ENCODE measurements at regions not wholly inside any gene's neighbourhood (a gene's known extent, or its start where the extent isn't known, plus 50 kb on each side); places are given as distances from the start of the nearest gene placed in this dataset.

DNA sequence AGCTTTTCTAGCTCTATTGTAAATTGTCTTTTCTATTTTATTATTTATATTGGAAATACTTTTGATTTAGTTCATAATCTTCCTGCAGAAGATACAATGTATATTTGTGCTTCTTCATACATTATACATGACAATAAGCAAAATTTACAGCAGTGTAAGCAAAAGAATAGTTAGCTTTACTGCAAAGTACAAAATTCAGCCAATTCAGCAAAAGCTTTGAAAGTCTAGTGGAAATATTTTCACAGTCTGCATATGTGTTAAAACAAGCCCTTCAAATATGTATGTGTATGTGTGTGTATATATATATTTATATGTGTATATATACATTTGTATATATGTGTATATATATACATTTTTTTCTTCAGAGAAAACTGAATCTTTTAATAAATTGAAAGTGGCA is 879.1 kb downstream of the SLITRK1 start:
- Mint-ChIP-seq H3K4me1 (no peaks in the 10 kb centered on the region), H3K27me3 (no peaks in the 10 kb centered on the region), H3K27ac (no peak overlapping the region), H3K4me3 (no peak overlapping the region), H3K9me3 (ENCODE audit: insufficient read depth) (peaks cover 2% of the 10 kb centered on the region)
- Histone ChIP-seq H3K9me3 (ENCODE audit: control extremely low read depth in 1 of 3, control insufficient read depth in 2 of 3, insufficient read depth in 1 of 3, low read length in 2 of 3) (peaks cover 0 to 1% (median 0%) of the 10 kb centered on the region in 3 donors), H3K4me3 (ENCODE audit: control extremely low read depth in 1 of 5, extremely low read depth in 1 of 5, insufficient read depth in 1 of 5, low read depth in 2 of 5, low read length in 4 of 5) (no peak overlapping the region), H3K9ac (ENCODE audit: low read length) (no peak overlapping the region), H2AFZ (ENCODE audit: insufficient read depth, low read depth, low read length, poor library complexity, severe bottlenecking) (no peak overlapping the region), H3K36me3 (replicated peaks in 1 of 2; ENCODE audit: control extremely low read depth in 1 of 2, control insufficient read depth in 1 of 2, extremely low read depth in 1 of 2, insufficient read depth in 2 of 2, low read length in 1 of 2) (no peaks in the 10 kb centered on the region), H3K4me2 (replicated peaks; ENCODE audit: low read depth, low read length, poor library complexity, severe bottlenecking) (no peak overlapping the region), H3K79me2 (ENCODE audit: control insufficient read depth, insufficient read depth, low read length) (no peaks in the 10 kb centered on the region), H3K27ac (ENCODE audit: low read length in 2 of 2) (no peak overlapping the region), H3K27me3 (replicated peaks in 1 of 4; ENCODE audit: control extremely low read depth in 1 of 4, control insufficient read depth in 3 of 4, insufficient read depth in 4 of 4, low read length in 3 of 4) (no peaks in the 10 kb centered on the region), H4K20me1 (ENCODE audit: control insufficient read depth, insufficient read depth, low read length, poor library complexity, severe bottlenecking) (no peaks in the 10 kb centered on the region), H3K4me1 (ENCODE audit: control insufficient read depth in 2 of 2, insufficient read depth in 2 of 2, low read length in 2 of 2) (no peaks in the 10 kb centered on the region)
- TF ChIP-seq EZH2 (IDR thresholded peaks at IDR 0.05; ENCODE audit: borderline replicate concordance, insufficient read depth, low read depth, low read length, poor library complexity, severe bottlenecking), result no peak
- TF ChIP-seq, protein P1, sequence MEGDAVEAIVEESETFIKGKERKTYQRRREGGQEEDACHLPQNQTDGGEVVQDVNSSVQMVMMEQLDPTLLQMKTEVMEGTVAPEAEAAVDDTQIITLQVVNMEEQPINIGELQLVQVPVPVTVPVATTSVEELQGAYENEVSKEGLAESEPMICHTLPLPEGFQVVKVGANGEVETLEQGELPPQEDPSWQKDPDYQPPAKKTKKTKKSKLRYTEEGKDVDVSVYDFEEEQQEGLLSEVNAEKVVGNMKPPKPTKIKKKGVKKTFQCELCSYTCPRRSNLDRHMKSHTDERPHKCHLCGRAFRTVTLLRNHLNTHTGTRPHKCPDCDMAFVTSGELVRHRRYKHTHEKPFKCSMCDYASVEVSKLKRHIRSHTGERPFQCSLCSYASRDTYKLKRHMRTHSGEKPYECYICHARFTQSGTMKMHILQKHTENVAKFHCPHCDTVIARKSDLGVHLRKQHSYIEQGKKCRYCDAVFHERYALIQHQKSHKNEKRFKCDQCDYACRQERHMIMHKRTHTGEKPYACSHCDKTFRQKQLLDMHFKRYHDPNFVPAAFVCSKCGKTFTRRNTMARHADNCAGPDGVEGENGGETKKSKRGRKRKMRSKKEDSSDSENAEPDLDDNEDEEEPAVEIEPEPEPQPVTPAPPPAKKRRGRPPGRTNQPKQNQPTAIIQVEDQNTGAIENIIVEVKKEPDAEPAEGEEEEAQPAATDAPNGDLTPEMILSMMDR (IDR thresholded peaks at IDR 0.05), result no peak
- ATAC-seq (ENCODE audit: low read depth) (no peak), DNase-seq (no peak)
- POLR2A ChIA-PET, result no interaction called here
- intact Hi-C loops (cut with micrococcal nuclease), result no loop called here
- CTCF ChIA-PET, result no interaction called here

DNA sequence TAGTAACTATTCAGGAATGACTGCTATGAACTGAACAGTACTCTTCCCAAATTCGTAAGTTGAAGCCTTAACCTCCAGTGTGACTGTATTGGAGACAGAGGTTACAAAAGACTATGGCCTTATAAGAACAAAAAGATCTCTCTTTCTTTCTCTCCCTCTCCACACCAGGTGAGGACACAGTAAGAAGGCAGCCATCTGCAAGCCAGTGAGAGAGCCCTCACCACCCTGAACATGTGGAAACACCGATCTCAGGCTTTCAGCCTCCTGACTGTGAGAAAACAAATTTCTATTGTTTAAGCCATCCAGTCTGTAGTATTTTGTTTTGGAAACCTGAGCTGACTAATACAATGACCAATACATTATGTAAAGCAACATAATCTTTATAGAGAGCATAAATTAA is 888.9 kb downstream of the SLITRK1 start:
- DNase-seq (no peak), ATAC-seq (ENCODE audit: low read depth) (no peak)
- Mint-ChIP-seq H3K27ac (no peak overlapping the region), H3K27me3 (no peaks in the 10 kb centered on the region), H3K9me3 (ENCODE audit: insufficient read depth) (peaks cover 2% of the 10 kb centered on the region), H3K4me1 (no peaks in the 10 kb centered on the region), H3K4me3 (no peak overlapping the region)
- Histone ChIP-seq H3K36me3 (replicated peaks in 1 of 2; ENCODE audit: control extremely low read depth in 1 of 2, control insufficient read depth in 1 of 2, extremely low read depth in 1 of 2, insufficient read depth in 2 of 2, low read length in 1 of 2) (no peaks in the 10 kb centered on the region), H4K20me1 (ENCODE audit: control insufficient read depth, insufficient read depth, low read length, poor library complexity, severe bottlenecking) (no peaks in the 10 kb centered on the region), H3K4me1 (ENCODE audit: control insufficient read depth in 2 of 2, insufficient read depth in 2 of 2, low read length in 2 of 2) (no peaks in the 10 kb centered on the region), H3K9me3 (ENCODE audit: control extremely low read depth in 1 of 3, control insufficient read depth in 2 of 3, insufficient read depth in 1 of 3, low read length in 2 of 3) (peaks cover 0 to 1% (median 0%) of the 10 kb centered on the region in 3 donors), H2AFZ (ENCODE audit: insufficient read depth, low read depth, low read length, poor library complexity, severe bottlenecking) (no peak overlapping the region), H3K27ac (ENCODE audit: low read length in 2 of 2) (no peak overlapping the region), H3K9ac (ENCODE audit: low read length) (no peak overlapping the region), H3K79me2 (ENCODE audit: control insufficient read depth, insufficient read depth, low read length) (no peaks in the 10 kb centered on the region), H3K27me3 (replicated peaks in 1 of 4; ENCODE audit: control extremely low read depth in 1 of 4, control insufficient read depth in 3 of 4, insufficient read depth in 4 of 4, low read length in 3 of 4) (no peaks in the 10 kb centered on the region), H3K4me2 (replicated peaks; ENCODE audit: low read depth, low read length, poor library complexity, severe bottlenecking) (no peak overlapping the region), H3K4me3 (ENCODE audit: control extremely low read depth in 1 of 5, extremely low read depth in 1 of 5, insufficient read depth in 1 of 5, low read depth in 2 of 5, low read length in 4 of 5) (no peak overlapping the region)
- no peak for TF ChIP-seq EZH2 (IDR thresholded peaks at IDR 0.05; ENCODE audit: borderline replicate concordance, insufficient read depth, low read depth, low read length, poor library complexity, severe bottlenecking)
- TF ChIP-seq, protein P1 (IDR thresholded peaks at IDR 0.05), result no peak
- WGBS (ENCODE audit: insufficient coverage), result no CpG with 5 or more reads among the region's 2 CpGs
- POLR2A ChIA-PET, result no interaction called here
- intact Hi-C loops (cut with micrococcal nuclease), result no loop called here
- CTCF ChIA-PET, result no interaction called here
